Caki2 (cell line): ENCODE measurements at regions not wholly inside any gene's neighbourhood (a gene's known extent, or its start where the extent isn't known, plus 50 kb on each side); places are given as distances from the start of the nearest gene placed in this dataset.
"Not testable (repeated sequence)": the region's sequence is repeated elsewhere in the genome, so short reads cannot be mapped to it uniquely, and the experiment has no call there.

Experiments
- DNase-seq: peaks from one replicate; pipeline ENCODE4 v3.0.0-alpha.2; 2015; ENCODE audit warnings: low read depth
- in situ Hi-C: cut with HindIII; loops from 2 replicates; pipeline ENCODE4 v1.10.0; 2016; ENCODE audit warnings: low sequenced_read_pairs, low pct_unique_long_range_greater_than_20kb, mixed read lengths

- in situ Hi-C loops = no loop called here
- no peak for DNase-seq
These were observed 1389.3 kb downstream of the RAPGEF2 start for GRCh38 chr4:160492181-160492580.

- in situ Hi-C loops = no loop called here
- DNase-seq = no peak
These were observed 1390.3 kb downstream of the RAPGEF2 start for GRCh38 chr4:160493206-160493605.

- in situ Hi-C loops = no loop called here
- DNase-seq = no peak
These were observed 1392.5 kb downstream of the RAPGEF2 start for GRCh38 chr4:160495356-160495755.

GRCh38 chr4:160498211-160498610 is 1395.3 kb downstream of the RAPGEF2 start:
- no peak for DNase-seq
- in situ Hi-C loops = no loop called here

- in situ Hi-C loops = no loop called here
- no peak for DNase-seq
These were observed 1402.8 kb downstream of the RAPGEF2 start for GRCh38 chr4:160505724-160506123.

- DNase-seq = no peak
- in situ Hi-C loops = no loop called here
These were observed 1408.0 kb downstream of the RAPGEF2 start for GRCh38 chr4:160510928-160511327.

- in situ Hi-C loops = no loop called here
- no peak for DNase-seq
These were observed 1411.2 kb downstream of the RAPGEF2 start for GRCh38 chr4:160514126-160514525.

- in situ Hi-C loops = no loop called here
- peak; percentile 22 for DNase-seq
These were observed 1420.4 kb downstream of the RAPGEF2 start for GRCh38 chr4:160523231-160523630.

- DNase-seq = no peak
- in situ Hi-C loops = no loop called here
These were observed 1434.8 kb downstream of the RAPGEF2 start for GRCh38 chr4:160537681-160538080.

GRCh38 chr4:160546201-160546600 is 1443.3 kb downstream of the RAPGEF2 start:
- in situ Hi-C loops = no loop called here
- no peak for DNase-seq

- DNase-seq, in situ Hi-C loops: not testable (repeated sequence)
These were observed 1447.2 kb downstream of the RAPGEF2 start for GRCh38 chr4:160549951-160550519.

GRCh38 chr4:160562661-160563060 is 1459.8 kb downstream of the RAPGEF2 start:
- in situ Hi-C loops = no loop called here

GRCh38 chr4:160563552-160564282 is 1460.8 kb downstream of the RAPGEF2 start:
- DNase-seq = no peak

More at GRCh38 chr4:160562661-160563060, 1459.8 kb downstream of the RAPGEF2 start:
- no peak for DNase-seq

GRCh38 chr4:160567634-160568033 is 1464.8 kb downstream of the RAPGEF2 start:
- in situ Hi-C loops = no loop called here
- no peak for DNase-seq

More at GRCh38 chr4:160563552-160564282, 1460.8 kb downstream of the RAPGEF2 start:
- in situ Hi-C loops = no loop called here

GRCh38 chr4:160570271-160570670 is 1467.4 kb downstream of the RAPGEF2 start:
- no peak for DNase-seq
- in situ Hi-C loops = no loop called here

- DNase-seq, in situ Hi-C loops: not testable (repeated sequence)
These were observed 1471.4 kb downstream of the RAPGEF2 start for GRCh38 chr4:160574272-160574671.

GRCh38 chr4:160580581-160580980 is 1477.7 kb downstream of the RAPGEF2 start:
- in situ Hi-C loops = no loop called here

GRCh38 chr4:160592258-160592657 is 1489.4 kb downstream of the RAPGEF2 start:
- in situ Hi-C loops = no loop called here
- DNase-seq = no peak

More at GRCh38 chr4:160580581-160580980, 1477.7 kb downstream of the RAPGEF2 start:
- no peak for DNase-seq

- in situ Hi-C loops = no loop called here
- DNase-seq = no peak
These were observed 1492.8 kb downstream of the RAPGEF2 start for GRCh38 chr4:160595646-160596045.

GRCh38 chr4:160604541-160604940 is 1501.7 kb downstream of the RAPGEF2 start:
- in situ Hi-C loops = no loop called here
- DNase-seq = no peak
